Mammary epithelial cell (primary cell): ENCODE measurements at regions not wholly inside any gene's neighbourhood (a gene's known extent, or its start where the extent isn't known, plus 50 kb on each side); places are given as distances from the start of the nearest gene placed in this dataset.

ENCODE experiments used
- CTCF ChIP-seq, 2 donors: IDR thresholded peaks in 1 of 2; conservative IDR thresholded peaks in 1 of 2; 2 replicates each; pipeline ENCODE4 v1.5.1; 2011 to 2012; ENCODE audit warnings: inconsistent platforms in 2 of 2, low read length in 2 of 2, mild to moderate bottlenecking in 2 of 2, control low read depth in 1 of 2, low read depth in 1 of 2; ENCODE audit not compliant: insufficient read depth in 1 of 2; ENCODE audit errors: extremely low read depth in 1 of 2
- EZH2 ChIP-seq: IDR thresholded peaks from 2 replicates; pipeline ENCODE4 v1.6.1; 2012; ENCODE audit warnings: low read length, inconsistent platforms, borderline replicate concordance

- TF ChIP-seq CTCF (conservative IDR thresholded peaks at IDR 0.05 in 1 of 2, IDR thresholded peaks at IDR 0.05 in 1 of 2; ENCODE audit: extremely low read depth in 1 of 2, insufficient read depth in 1 of 2, low read depth in 1 of 2, low read length in 2 of 2), result no peak
- TF ChIP-seq EZH2, result no peak
Measured at GRCh38 chr1:78232630-78233029, 186.9 kb downstream of the GIPC2 start.
